ENCODE measurements at regions not wholly inside any gene's neighbourhood (a gene's known extent, or its start where the extent isn't known, plus 50 kb on each side); places are given as distances from the start of the nearest gene placed in this dataset.

DNA sequence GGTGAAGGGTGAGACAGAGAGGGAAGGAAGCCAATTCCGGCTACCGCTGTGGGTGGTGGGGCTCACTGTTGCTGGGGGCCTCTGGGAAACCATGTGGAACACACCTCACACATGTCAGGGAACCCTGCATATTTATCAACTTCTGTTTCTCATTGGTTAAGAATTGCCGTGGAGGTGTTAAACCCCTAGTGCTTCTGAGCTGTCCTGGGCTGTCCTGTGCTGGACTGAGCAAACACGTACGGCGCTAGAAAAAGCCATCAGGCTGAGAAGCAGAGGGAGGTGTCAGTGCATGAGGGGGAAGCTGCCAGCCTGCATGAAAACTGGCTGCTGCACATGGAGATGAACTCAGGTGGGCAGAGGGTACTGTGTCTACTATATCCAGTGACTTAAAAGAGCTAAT is 103.9 kb upstream of the JAG1 start:
- Histone ChIP-seq H3K4me3 (no peak overlapping the region), H3K36me3 (no peaks in the 10 kb centered on the region), H3K4me1 (no peaks in the 10 kb centered on the region), H3K27me3 (no peaks in the 10 kb centered on the region), H3K9me3 (no peaks in the 10 kb centered on the region), H3K27ac (no peak overlapping the region)
- intact Hi-C loops (cut with DNase I), result no loop called here
- TF ChIP-seq CTCF (IDR thresholded peaks at IDR 0.05), result no peak
- DNase-seq (no peak), ATAC-seq (no peak)
- 77 to 85% methylated on average over 6 of the region's 6 CpGs for WGBS, 2 donors

GRCh38 chr20:10779911-10780310 is 106.1 kb upstream of the JAG1 start:
- H3K27me3 ChIP-seq, result no peaks in the 10 kb centered on the region
- ATAC-seq (no peak), DNase-seq (no peak)
- no peak overlapping the region for H3K4me3 ChIP-seq
- 34 to 35% methylated on average over 1 of the region's 1 CpG for WGBS, 2 donors
- intact Hi-C loops (cut with DNase I), result no loop called here
- H3K36me3 ChIP-seq, result no peaks in the 10 kb centered on the region
- no peaks in the 10 kb centered on the region for H3K9me3 ChIP-seq
- no peak overlapping the region for H3K27ac ChIP-seq
- no peak for TF ChIP-seq CTCF (IDR thresholded peaks at IDR 0.05)
- peaks cover 0 to 13% (median 0%) of the 10 kb centered on the region in 9 donors for H3K4me1 ChIP-seq

DNA sequence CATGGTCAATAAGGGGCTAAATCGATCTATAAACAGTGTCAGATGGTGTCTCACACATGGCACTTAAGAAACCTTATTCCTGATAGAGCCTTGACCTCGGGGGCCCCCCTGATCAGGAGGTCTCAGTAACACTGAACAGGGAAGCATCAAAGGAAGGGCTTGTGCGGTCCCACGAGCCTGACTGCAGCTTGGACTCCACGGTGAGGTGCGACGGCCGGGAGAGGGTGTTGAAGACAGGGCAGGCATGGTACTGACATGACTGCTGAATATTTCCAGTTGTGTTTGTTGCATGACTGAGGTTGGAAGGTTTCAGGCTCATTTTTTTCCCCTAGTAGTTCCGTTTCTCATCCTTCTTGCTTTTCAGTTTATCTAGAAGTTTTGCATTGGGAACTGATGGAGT is 107.1 kb upstream of the JAG1 start:
- no peak for TF ChIP-seq CTCF (IDR thresholded peaks at IDR 0.05)
- Histone ChIP-seq H3K27ac (no peak overlapping the region), H3K4me1 (peaks cover 0 to 13% (median 0%) of the 10 kb centered on the region in 9 donors), H3K27me3 (no peaks in the 10 kb centered on the region), H3K36me3 (no peaks in the 10 kb centered on the region), H3K4me3 (no peak overlapping the region), H3K9me3 (no peaks in the 10 kb centered on the region)
- intact Hi-C loops (cut with DNase I), result no loop called here
- 68 to 76% methylated on average over 9 of the region's 9 CpGs for WGBS, 2 donors
- DNase-seq (no peak), ATAC-seq (no peak)

DNA sequence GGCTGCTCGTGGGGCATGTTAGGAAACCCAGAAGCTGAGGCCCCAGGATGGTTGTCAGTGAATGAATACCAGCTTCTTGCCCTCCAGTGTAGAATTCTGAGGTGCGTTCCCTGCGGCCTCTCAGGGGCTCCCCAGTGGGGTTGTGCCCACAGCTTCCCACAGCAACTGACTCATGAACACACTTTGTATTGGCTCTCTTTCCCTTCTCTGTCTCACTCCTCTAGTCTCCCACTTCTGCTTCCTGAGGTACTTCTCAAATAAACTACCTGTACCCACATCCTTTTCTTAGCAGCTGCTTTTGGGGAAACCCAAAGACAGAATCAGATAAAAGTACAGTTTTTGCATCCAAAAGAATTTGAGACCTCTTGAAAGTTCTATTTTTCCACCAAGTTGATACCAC is 107.7 kb upstream of the JAG1 start:
- WGBS, 2 donors, result 90 to 91% methylated on average over 3 of the region's 3 CpGs

More for the DNA sequence above, 107.7 kb upstream of the JAG1 start:
- no peaks in the 10 kb centered on the region for H3K9me3 ChIP-seq
- DNase-seq (no peak), ATAC-seq (no peak)
- TF ChIP-seq CTCF (IDR thresholded peaks at IDR 0.05), result no peak
- no peak overlapping the region for H3K4me3 ChIP-seq
- no peak overlapping the region for H3K27ac ChIP-seq
- H3K4me1 ChIP-seq, result peaks cover 0 to 13% (median 0%) of the 10 kb centered on the region in 9 donors
- intact Hi-C loops (cut with DNase I), result no loop called here
- no peaks in the 10 kb centered on the region for H3K36me3 ChIP-seq
- H3K27me3 ChIP-seq, result no peaks in the 10 kb centered on the region
